ENCODE measurements at regions not wholly inside any gene's neighbourhood (a gene's known extent, or its start where the extent isn't known, plus 50 kb on each side); places are given as distances from the start of the nearest gene placed in this dataset.

- DNase-seq: no peak
Measured at GRCh38 chr14:58815794-58816193, 178.0 kb downstream of the DACT1 start.

- no peak for DNase-seq
Measured at GRCh38 chr14:58816416-58817115, 178.8 kb downstream of the DACT1 start.

- DNase-seq: no peak
Measured at GRCh38 chr14:58817846-58818245, 180.1 kb downstream of the DACT1 start.

GRCh38 chr14:58820032-58820431, 182.3 kb downstream of the DACT1 start:
- DNase-seq: no peak

- no peak for DNase-seq
Measured at GRCh38 chr14:58821421-58821820, 183.7 kb downstream of the DACT1 start.

- DNase-seq: no peak
Measured at GRCh38 chr14:58822856-58823255, 185.1 kb downstream of the DACT1 start.

GRCh38 chr14:58823312-58823711, 185.6 kb downstream of the DACT1 start:
- no peak for DNase-seq

- no peak for DNase-seq
Measured at GRCh38 chr14:58824106-58824505, 186.3 kb downstream of the DACT1 start.

GRCh38 chr14:58824796-58825195, 187.0 kb downstream of the DACT1 start:
- no peak for DNase-seq

GRCh38 chr14:58825606-58826005, 187.8 kb downstream of the DACT1 start:
- DNase-seq: no peak

- no peak for DNase-seq
Measured at GRCh38 chr14:58826845-58827686, 189.3 kb downstream of the DACT1 start.

- no peak for DNase-seq
Measured at GRCh38 chr14:58828298-58828697, 190.5 kb downstream of the DACT1 start.

- DNase-seq: no peak
Measured at GRCh38 chr14:58829594-58829993, 191.8 kb downstream of the DACT1 start.

- no peak for DNase-seq
Measured at GRCh38 chr14:58830121-58830520, 192.4 kb downstream of the DACT1 start.

- no peak for DNase-seq
Measured at GRCh38 chr14:58832095-58832521, 194.3 kb downstream of the DACT1 start.

GRCh38 chr14:58833634-58834378, 196.0 kb downstream of the DACT1 start:
- no peak for DNase-seq

- no peak for DNase-seq
Measured at GRCh38 chr14:58836303-58836974, 198.7 kb downstream of the DACT1 start.

GRCh38 chr14:58839233-58839632, 201.5 kb downstream of the DACT1 start:
- DNase-seq: no peak

- no peak for DNase-seq
Measured at GRCh38 chr14:58844544-58844943, 206.8 kb downstream of the DACT1 start.

GRCh38 chr14:58846682-58847465, 209.1 kb downstream of the DACT1 start:
- DNase-seq: no peak

- DNase-seq: no peak
Measured at GRCh38 chr14:58848365-58848764, 210.6 kb downstream of the DACT1 start.

- DNase-seq: no peak
Measured at GRCh38 chr14:58849601-58850000, 211.8 kb downstream of the DACT1 start.
